ENCODE measurements at regions not wholly inside any gene's neighbourhood (a gene's known extent, or its start where the extent isn't known, plus 50 kb on each side); places are given as distances from the start of the nearest gene placed in this dataset.

DNA sequence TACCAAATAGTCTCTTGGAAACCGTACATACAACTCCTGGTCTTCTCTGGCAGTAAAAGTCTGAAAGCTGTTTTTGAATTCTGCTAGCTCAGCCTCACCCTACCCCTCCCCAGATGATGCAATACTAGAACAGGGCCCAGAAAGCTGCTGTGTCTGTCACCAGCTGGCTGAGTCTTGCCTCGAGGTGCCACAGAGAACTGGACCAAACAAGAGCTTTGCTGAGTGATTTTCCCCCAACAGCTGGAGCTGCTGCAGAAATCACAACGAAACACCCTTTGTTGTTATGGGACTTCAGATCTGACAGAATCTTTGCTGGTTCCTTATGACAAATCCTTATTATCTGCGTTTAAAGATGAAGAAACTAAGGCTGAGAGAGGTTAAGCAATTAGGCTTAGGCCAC, 134.1 kb downstream of the SPAG6 start:
- 0 out of 2 replicates have a peak, but pooled peaks cover 10% of the 10 kb centered on the region for H3K4me1 ChIP-seq (ENCODE audit: insufficient read depth, low read length)
- no TSS peak for BruUV-seq (replicated peaks)
- ATAC-seq (no peak), DNase-seq (no peak)
- no peaks in the 10 kb centered on the region for H3F3A ChIP-seq (ENCODE audit: low read length, unreplicated experiment)
- TF ChIP-seq EZH2phosphoT487 (IDR thresholded peaks at IDR 0.05; ENCODE audit: borderline replicate concordance, low read length), result no peak
- TF ChIP-seq, protein P1, sequence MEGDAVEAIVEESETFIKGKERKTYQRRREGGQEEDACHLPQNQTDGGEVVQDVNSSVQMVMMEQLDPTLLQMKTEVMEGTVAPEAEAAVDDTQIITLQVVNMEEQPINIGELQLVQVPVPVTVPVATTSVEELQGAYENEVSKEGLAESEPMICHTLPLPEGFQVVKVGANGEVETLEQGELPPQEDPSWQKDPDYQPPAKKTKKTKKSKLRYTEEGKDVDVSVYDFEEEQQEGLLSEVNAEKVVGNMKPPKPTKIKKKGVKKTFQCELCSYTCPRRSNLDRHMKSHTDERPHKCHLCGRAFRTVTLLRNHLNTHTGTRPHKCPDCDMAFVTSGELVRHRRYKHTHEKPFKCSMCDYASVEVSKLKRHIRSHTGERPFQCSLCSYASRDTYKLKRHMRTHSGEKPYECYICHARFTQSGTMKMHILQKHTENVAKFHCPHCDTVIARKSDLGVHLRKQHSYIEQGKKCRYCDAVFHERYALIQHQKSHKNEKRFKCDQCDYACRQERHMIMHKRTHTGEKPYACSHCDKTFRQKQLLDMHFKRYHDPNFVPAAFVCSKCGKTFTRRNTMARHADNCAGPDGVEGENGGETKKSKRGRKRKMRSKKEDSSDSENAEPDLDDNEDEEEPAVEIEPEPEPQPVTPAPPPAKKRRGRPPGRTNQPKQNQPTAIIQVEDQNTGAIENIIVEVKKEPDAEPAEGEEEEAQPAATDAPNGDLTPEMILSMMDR (conservative IDR thresholded peaks at IDR 0.05; ENCODE audit: low read depth, low read length), result no peak
- TF ChIP-seq EZH2 (IDR thresholded peaks at IDR 0.05; ENCODE audit: low read length, unreplicated experiment), result no peak
- no peak overlapping the region for H3K4me2 ChIP-seq (ENCODE audit: low read length)
- no peaks in the 10 kb centered on the region for H3K36me3 ChIP-seq (ENCODE audit: low read depth, low read length)
- H4K20me1 ChIP-seq (ENCODE audit: low read length), result no peaks in the 10 kb centered on the region
- H3K27ac ChIP-seq (ENCODE audit: low read length), result no peak overlapping the region
- no peaks in the 10 kb centered on the region for H3K9me3 ChIP-seq (ENCODE audit: low read length)
- POLR2A ChIA-PET (ENCODE audit: unreplicated experiment), result no interaction called here
- H3K27me3 ChIP-seq (ENCODE audit: low read length), result no peaks in the 10 kb centered on the region
- intact Hi-C loops (cut with micrococcal nuclease), result no loop called here
- no peaks in the 10 kb centered on the region for H3K9me2 ChIP-seq (replicated peaks; ENCODE audit: low read length)
- no peaks in the 10 kb centered on the region for H3K79me2 ChIP-seq (ENCODE audit: low read length)
- no peak overlapping the region for H3K4me3 ChIP-seq (ENCODE audit: low read length)
- H2AFZ ChIP-seq (ENCODE audit: low read length), result no peak overlapping the region
- H3K9ac ChIP-seq (ENCODE audit: low read length), result no peak overlapping the region
- CTCF ChIA-PET, result no interaction called here

DNA sequence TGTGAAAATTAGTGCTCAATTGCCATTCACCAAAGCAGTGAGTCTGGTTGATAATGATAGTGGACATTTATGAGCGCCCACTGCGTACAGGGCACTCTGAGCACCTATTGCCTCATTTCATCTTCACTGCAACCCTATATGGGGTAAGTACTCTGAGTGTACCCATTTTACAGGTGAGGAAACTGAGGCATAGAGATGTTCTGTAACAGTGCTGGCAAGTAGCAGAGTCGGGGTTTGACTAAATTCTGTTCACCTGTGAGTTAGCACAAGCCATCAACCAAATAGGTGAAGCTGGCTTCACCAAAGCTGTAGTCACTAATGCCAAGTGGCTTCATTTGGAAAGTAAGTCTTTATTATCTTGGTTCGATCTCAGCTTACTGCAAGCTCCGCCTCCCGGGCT, 135.8 kb downstream of the SPAG6 start:
- POLR2A ChIA-PET (ENCODE audit: unreplicated experiment), result no interaction called here
- H3K36me3 ChIP-seq (ENCODE audit: low read depth, low read length), result no peaks in the 10 kb centered on the region
- 0 out of 2 replicates have a peak, but pooled peaks cover 10% of the 10 kb centered on the region for H3K4me1 ChIP-seq (ENCODE audit: insufficient read depth, low read length)
- no peaks in the 10 kb centered on the region for H3F3A ChIP-seq (ENCODE audit: low read length, unreplicated experiment)
- no peak overlapping the region for H3K4me2 ChIP-seq (ENCODE audit: low read length)
- no peak overlapping the region for H3K4me3 ChIP-seq (ENCODE audit: low read length)
- H2AFZ ChIP-seq (ENCODE audit: low read length), result no peak overlapping the region
- no peak overlapping the region for H3K9ac ChIP-seq (ENCODE audit: low read length)
- BruUV-seq (replicated peaks), result no TSS peak
- intact Hi-C loops (cut with micrococcal nuclease), result no loop called here
- no peaks in the 10 kb centered on the region for H3K27me3 ChIP-seq (ENCODE audit: low read length)
- ATAC-seq (no peak), DNase-seq (no peak)
- no peak overlapping the region for H3K27ac ChIP-seq (ENCODE audit: low read length)
- CTCF ChIA-PET, result no interaction called here
- no peaks in the 10 kb centered on the region for H4K20me1 ChIP-seq (ENCODE audit: low read length)
- no peaks in the 10 kb centered on the region for H3K9me3 ChIP-seq (ENCODE audit: low read length)
- H3K9me2 ChIP-seq (replicated peaks; ENCODE audit: low read length), result no peaks in the 10 kb centered on the region
- TF ChIP-seq EZH2phosphoT487 (IDR thresholded peaks at IDR 0.05; ENCODE audit: borderline replicate concordance, low read length), result no peak
- no peak for TF ChIP-seq EZH2 (IDR thresholded peaks at IDR 0.05; ENCODE audit: low read length, unreplicated experiment)
- TF ChIP-seq, protein P1 (conservative IDR thresholded peaks at IDR 0.05; ENCODE audit: low read depth, low read length), result no peak
- no peaks in the 10 kb centered on the region for H3K79me2 ChIP-seq (ENCODE audit: low read length)

DNA sequence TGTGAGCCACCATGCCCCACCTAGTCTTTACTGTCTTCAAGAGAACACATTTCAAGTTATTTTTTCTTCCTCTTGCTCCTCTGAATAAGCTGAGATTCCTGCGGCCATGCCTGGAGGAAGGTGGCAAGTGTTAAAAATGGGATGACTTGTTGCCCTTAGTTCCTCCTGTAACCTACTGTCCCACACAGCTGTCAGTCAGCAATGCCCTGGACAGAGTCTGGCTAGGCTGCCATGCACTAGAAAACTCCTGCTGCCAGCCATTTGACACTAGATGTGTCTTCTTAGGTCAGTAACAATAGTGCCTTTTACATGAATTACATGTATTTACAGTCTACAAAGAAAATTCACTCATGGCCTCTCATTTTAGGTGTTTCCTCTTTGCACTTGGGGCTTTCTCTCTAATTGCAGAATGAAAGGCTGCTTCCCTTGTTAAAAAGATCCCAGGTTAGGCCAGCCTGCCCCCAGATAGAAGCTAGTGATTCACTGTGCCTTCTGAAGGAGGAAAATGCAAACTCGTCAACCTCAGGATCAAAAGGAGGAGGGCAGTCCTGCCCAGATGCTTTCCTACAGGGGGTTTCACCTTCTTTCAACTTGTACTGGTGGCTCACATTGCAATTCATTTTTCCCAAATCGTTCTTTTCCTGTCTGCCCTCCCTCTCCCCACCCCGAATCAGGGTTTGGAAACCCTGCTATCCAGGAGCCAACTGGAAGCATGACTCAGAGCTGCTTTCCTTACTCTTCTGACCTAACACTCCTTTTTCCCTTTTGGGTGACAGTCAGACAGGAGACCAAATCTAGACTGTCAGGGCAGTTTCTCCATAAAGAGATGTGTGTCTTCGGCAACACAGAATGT, 136.6 kb downstream of the SPAG6 start:
- 0 out of 2 replicates have a peak, but pooled peaks cover 10% of the 10 kb centered on the region for H3K4me1 ChIP-seq (ENCODE audit: insufficient read depth, low read length)
- no TSS peak for BruUV-seq (replicated peaks)
- TF ChIP-seq EZH2 (IDR thresholded peaks at IDR 0.05; ENCODE audit: low read length, unreplicated experiment) (no peak), EZH2phosphoT487 (IDR thresholded peaks at IDR 0.05; ENCODE audit: borderline replicate concordance, low read length) (no peak)
- TF ChIP-seq, protein P1 (conservative IDR thresholded peaks at IDR 0.05; ENCODE audit: low read depth, low read length), result no peak
- intact Hi-C loops (cut with micrococcal nuclease), result no loop called here
- H3K36me3 ChIP-seq (ENCODE audit: low read depth, low read length), result no peaks in the 10 kb centered on the region
- H3K79me2 ChIP-seq (ENCODE audit: low read length), result no peaks in the 10 kb centered on the region
- no peak overlapping the region for H3K9ac ChIP-seq (ENCODE audit: low read length)
- H3K9me2 ChIP-seq (replicated peaks; ENCODE audit: low read length), result no peaks in the 10 kb centered on the region
- no peaks in the 10 kb centered on the region for H3F3A ChIP-seq (ENCODE audit: low read length, unreplicated experiment)
- ChIA-PET CTCF (no interaction called here), POLR2A (ENCODE audit: unreplicated experiment) (no interaction called here)
- H3K27me3 ChIP-seq (ENCODE audit: low read length), result no peaks in the 10 kb centered on the region
- H2AFZ ChIP-seq (ENCODE audit: low read length), result peak overlapping the region; percentile 33; the same call in 1 of the 2 replicates
- DNase-seq (peak; percentile 58), ATAC-seq (peak; percentile 82)
- peak overlapping the region; percentile 14; the same call in 1 of the 2 replicates for H3K4me2 ChIP-seq (ENCODE audit: low read length)
- H4K20me1 ChIP-seq (ENCODE audit: low read length), result no peaks in the 10 kb centered on the region
- H3K4me3 ChIP-seq (ENCODE audit: low read length), result no peak overlapping the region
- H3K27ac ChIP-seq (ENCODE audit: low read length), result no peak overlapping the region
- H3K9me3 ChIP-seq (ENCODE audit: low read length), result no peaks in the 10 kb centered on the region

Data from PC-3 (cell line).